HepG2 (cell line): ENCODE measurements at regions not wholly inside any gene's neighbourhood (a gene's known extent, or its start where the extent isn't known, plus 50 kb on each side); places are given as distances from the start of the nearest gene placed in this dataset.

ENCODE experiments used
- ATAC-seq: fragments of 200-7000 bp; cut with Tn5 transposase; 3 replicates; pipeline ENCODE4 v1.9.1; 2020; ENCODE audit warnings: mild to moderate bottlenecking, moderate library complexity
- BruUV-seq: library from RNA; stranded (reverse); fragments of 400-500 nt; replicated peaks from 2 replicates; lab custom pipeline; 2021; lab: Mats Ljungman, UMichigan
- CTCF ChIA-PET: fragments of 300-600 bp; formaldehyde crosslinking; extraction: SDS; loops from one replicate; lab custom pipeline; 2021; ENCODE audit warnings: low total read pairs, inconsistent platforms, low intra/inter-chr PET ratio; lab: Yijun Ruan, JAX
- POLR2A ChIA-PET: fragments of 350-600 bp; sonication (Branson Sonifier 250); formaldehyde crosslinking; loops from one replicate; lab custom pipeline; 2020; ENCODE audit warnings: antibody characterized with exemption, inconsistent platforms; lab: Yijun Ruan, JAX
- DNase-seq: peaks from one replicate; pipeline ENCODE4 v3.0.0-alpha.2; 2015; ENCODE audit warnings: low spot score
- FAIRE-seq: peaks from 3 replicates; lab custom pipeline; 2011; peaks lifted over from hg19 to GRCh38; lab: Jason Lieb, UNC
- H2AFZ ChIP-seq: one replicate; pipeline ENCODE4 v1.6.1; 2011; ENCODE audit warnings: low read length, inconsistent platforms
- H3K27ac ChIP-seq: fragments of 300-600 bp; 3 replicates; pipeline ENCODE4 v1.8.0; 2011; ENCODE audit warnings: mixed run types, mild to moderate bottlenecking, mixed read lengths, low read length, inconsistent platforms; ENCODE audit not compliant: insufficient read depth; ENCODE audit errors: extremely low read length
- H3K27me3 ChIP-seq, 2 experiments: fragments of 200-600 bp in 1 of 2; 2 replicates in 1 of 2; 3 replicates in 1 of 2; pipeline versions ENCODE4 v1.6.0 to v1.8.0; 2011; ENCODE audit warnings: low read length in 2 of 2, mild to moderate bottlenecking in 2 of 2, moderate library complexity in 2 of 2, inconsistent platforms in 1 of 2; ENCODE audit not compliant: insufficient read depth in 2 of 2, control insufficient read depth in 1 of 2
- H3K36me3 ChIP-seq, 2 experiments: fragments of 200-600 bp in 1 of 2; replicated peaks in 1 of 2; 2 replicates in 1 of 2; 3 replicates in 1 of 2; pipeline versions ENCODE4 v1.5.1 to v1.8.0; 2011; ENCODE audit warnings: low read length in 2 of 2, inconsistent platforms in 1 of 2; ENCODE audit not compliant: insufficient read depth in 2 of 2, control insufficient read depth in 1 of 2
- H3K4me1 ChIP-seq: 2 replicates; pipeline ENCODE4 v1.5.1; 2012; ENCODE audit warnings: low read length, inconsistent platforms; ENCODE audit not compliant: insufficient read depth
- H3K4me2 ChIP-seq: 2 replicates; pipeline ENCODE4 v1.6.0; 2011; ENCODE audit warnings: low read depth, low read length, inconsistent platforms
- H3K4me3 ChIP-seq, 3 experiments: fragments of 200-600 bp in 1 of 3; sonication (generic), shearing (Covaris generic) in 1 of 3; replicated peaks in 1 of 3; 2 replicates each; pipeline ENCODE4 v1.5.1; 2011 to 2016; ENCODE audit warnings: low read length in 3 of 3, inconsistent platforms in 2 of 3, low read depth in 2 of 3, mild to moderate bottlenecking in 2 of 3, control low read depth in 1 of 3, mixed read lengths in 1 of 3; ENCODE audit not compliant: insufficient read depth in 1 of 3
- H3K79me2 ChIP-seq: one replicate; pipeline ENCODE4 v1.6.1; 2011; ENCODE audit warnings: low read length, inconsistent platforms; ENCODE audit not compliant: insufficient read depth
- H3K9ac ChIP-seq: 2 replicates; pipeline ENCODE4 v1.6.0; 2011; ENCODE audit warnings: mild to moderate bottlenecking, low read depth, low read length, inconsistent platforms; ENCODE audit not compliant: insufficient read depth
- H3K9me3 ChIP-seq: 2 replicates; pipeline ENCODE4 v1.5.1; 2012; ENCODE audit warnings: mild to moderate bottlenecking, low read length
- H4K20me1 ChIP-seq: 2 replicates; pipeline ENCODE4 v1.6.0; 2011; ENCODE audit warnings: inconsistent platforms, mild to moderate bottlenecking, low read length, moderate library complexity; ENCODE audit not compliant: insufficient read depth
- CBX5 ChIP-seq: sonication (generic); formaldehyde crosslinking; IDR thresholded peaks from 2 replicates; pipeline ENCODE4 v1.4.0; 2020; ENCODE audit warnings: missing genetic modification reagents, borderline replicate concordance
- ONECUT2 ChIP-seq: sonication (generic); formaldehyde crosslinking; IDR thresholded peaks from 2 replicates; pipeline ENCODE4 v1.4.0; 2020; ENCODE audit warnings: missing genetic modification reagents
- RAD51 ChIP-seq: fragments of 450-650 bp; IDR thresholded peaks from 2 replicates; pipeline ENCODE4 v1.6.1; 2016; ENCODE audit warnings: borderline replicate concordance
- WGBS: methylation state at CpG from one replicate; pipeline ENCODE4 v1.1.6; 2017; ENCODE audit warnings: low lambda C conversion rate; 5-methylcytosine and 5-hydroxymethylcytosine counted together
- in situ Hi-C: cut with HindIII; loops from 2 replicates; pipeline ENCODE4 v1.10.0; 2017; ENCODE audit warnings: low pct_unique_long_range_greater_than_20kb; ENCODE audit not compliant: extremely low pct_ligation_motif_present
- intact Hi-C: fragments of 100-400 bp; cut with micrococcal nuclease; formaldehyde crosslinking; loops from one replicate; pipeline ENCODE4 v1.10.0; 2022; ENCODE audit not compliant: unreplicated experiment
- TF ChIP-seq, protein P1 (sequence below): sonication (generic); formaldehyde crosslinking; conservative IDR thresholded peaks from 2 replicates; pipeline ENCODE4 v1.5.0; 2020; ENCODE audit warnings: missing genetic modification reagents
- TF ChIP-seq, protein P2 (sequence below): sonication (generic); formaldehyde crosslinking; IDR thresholded peaks from 2 replicates; pipeline ENCODE4 v1.4.0; 2020; ENCODE audit warnings: missing genetic modification reagents

DNA sequence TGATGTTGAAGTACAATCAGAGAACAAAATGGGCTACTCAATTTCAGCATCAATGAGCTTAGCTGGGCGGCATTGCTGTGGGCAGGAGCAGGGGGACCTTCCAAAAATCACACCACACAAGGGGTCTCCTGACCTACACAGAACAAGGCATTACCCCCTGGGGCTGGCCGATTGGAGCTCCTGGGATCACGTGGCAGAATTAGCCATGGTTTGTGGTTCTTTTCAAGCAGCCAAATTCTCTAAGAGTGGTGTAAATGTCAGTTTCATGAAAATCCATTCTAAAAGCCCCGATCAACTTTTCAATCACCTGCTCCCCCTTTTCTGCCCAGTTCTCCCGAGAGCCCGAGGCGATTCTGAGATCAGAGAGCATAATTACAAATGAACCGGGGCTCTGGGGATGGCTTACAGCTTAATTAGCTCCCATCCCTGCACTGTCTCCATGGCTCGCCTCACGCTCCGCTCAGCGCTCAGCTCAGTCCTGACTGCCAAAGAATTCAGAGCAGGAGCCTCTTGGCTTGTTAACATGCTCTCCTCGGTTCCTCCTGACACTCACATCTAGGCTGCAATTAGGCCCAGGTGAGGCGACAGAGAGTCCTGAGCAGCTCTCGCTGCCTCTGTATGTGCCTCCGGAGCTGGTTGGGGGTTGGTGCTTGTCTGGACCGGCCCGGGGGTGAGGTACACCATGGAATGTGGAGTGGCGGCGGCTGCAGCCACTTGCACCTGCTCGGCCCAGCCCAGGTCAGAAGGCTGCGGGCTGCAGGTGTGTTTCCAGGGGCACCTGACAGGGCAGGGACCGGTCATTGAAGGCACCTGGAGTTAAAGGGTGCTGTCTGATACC lies 111.8 kb downstream of the WDR11 start:
- intact Hi-C loops = no loop called here
- in situ Hi-C loops = no loop called here
- DNase-seq (no peak), ATAC-seq (no peak), FAIRE-seq (no peak)
- ChIA-PET POLR2A (no interaction called here), CTCF (no interaction called here)
- WGBS = 40% methylated on average over 13 of the region's 23 CpGs
- H3K36me3 ChIP-seq = no peaks in the 10 kb centered on the region
- TF ChIP-seq CBX5 (CRISPR knock-in tag) = no peak
- TF ChIP-seq, protein P1, sequence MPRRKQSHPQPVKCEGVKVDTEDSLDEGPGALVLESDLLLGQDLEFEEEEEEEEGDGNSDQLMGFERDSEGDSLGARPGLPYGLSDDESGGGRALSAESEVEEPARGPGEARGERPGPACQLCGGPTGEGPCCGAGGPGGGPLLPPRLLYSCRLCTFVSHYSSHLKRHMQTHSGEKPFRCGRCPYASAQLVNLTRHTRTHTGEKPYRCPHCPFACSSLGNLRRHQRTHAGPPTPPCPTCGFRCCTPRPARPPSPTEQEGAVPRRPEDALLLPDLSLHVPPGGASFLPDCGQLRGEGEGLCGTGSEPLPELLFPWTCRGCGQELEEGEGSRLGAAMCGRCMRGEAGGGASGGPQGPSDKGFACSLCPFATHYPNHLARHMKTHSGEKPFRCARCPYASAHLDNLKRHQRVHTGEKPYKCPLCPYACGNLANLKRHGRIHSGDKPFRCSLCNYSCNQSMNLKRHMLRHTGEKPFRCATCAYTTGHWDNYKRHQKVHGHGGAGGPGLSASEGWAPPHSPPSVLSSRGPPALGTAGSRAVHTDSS (CRISPR knock-in tag) = no peak
- TF ChIP-seq ONECUT2 = no peak
- TF ChIP-seq, protein P2, sequence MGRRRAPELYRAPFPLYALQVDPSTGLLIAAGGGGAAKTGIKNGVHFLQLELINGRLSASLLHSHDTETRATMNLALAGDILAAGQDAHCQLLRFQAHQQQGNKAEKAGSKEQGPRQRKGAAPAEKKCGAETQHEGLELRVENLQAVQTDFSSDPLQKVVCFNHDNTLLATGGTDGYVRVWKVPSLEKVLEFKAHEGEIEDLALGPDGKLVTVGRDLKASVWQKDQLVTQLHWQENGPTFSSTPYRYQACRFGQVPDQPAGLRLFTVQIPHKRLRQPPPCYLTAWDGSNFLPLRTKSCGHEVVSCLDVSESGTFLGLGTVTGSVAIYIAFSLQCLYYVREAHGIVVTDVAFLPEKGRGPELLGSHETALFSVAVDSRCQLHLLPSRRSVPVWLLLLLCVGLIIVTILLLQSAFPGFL (CRISPR knock-in tag) = no peak
- no peak for TF ChIP-seq RAD51
- no peak overlapping the region for H3K4me2 ChIP-seq
- no peaks in the 10 kb centered on the region for H3K9me3 ChIP-seq
- H3K4me3 ChIP-seq = no peak overlapping the region
- BruUV-seq = no TSS peak
- H3K27ac ChIP-seq = no peak overlapping the region
- H4K20me1 ChIP-seq = no peaks in the 10 kb centered on the region
- no peak overlapping the region for H3K9ac ChIP-seq
- no peaks in the 10 kb centered on the region for H3K4me1 ChIP-seq
- H3K27me3 ChIP-seq = peaks cover 0 to 16% of the 10 kb centered on the region in 2 experiments; a peak in 3 of 5 replicates
- H3K79me2 ChIP-seq = no peaks in the 10 kb centered on the region
- H2AFZ ChIP-seq = no peak overlapping the region
